Prostate gland (tissue), 2 donors: ENCODE measurements at regions not wholly inside any gene's neighbourhood (a gene's known extent, or its start where the extent isn't known, plus 50 kb on each side); places are given as distances from the start of the nearest gene placed in this dataset.

Source experiments
- POLR2A ChIP-seq: fragments of 450-650 bp; IDR thresholded peaks from one replicate; pipeline ENCODE4 v1.6.1; 2016; ENCODE audit warnings: antibody characterized with exemption, mild to moderate bottlenecking
- TF ChIP-seq, protein P1 (sequence below), 4 experiments: fragments of 200-600 bp in 2 of 4; fragments of 450-650 bp in 2 of 4; sonication (generic) in 2 of 4; IDR thresholded peaks; 1 replicate in 3 of 4; 2 replicates in 1 of 4; pipeline ENCODE4 v1.5.1; 2016 to 2019; ENCODE audit warnings: antibody characterized with exemption in 4 of 4, mild to moderate bottlenecking in 2 of 4, moderate library complexity in 2 of 4

DNA sequence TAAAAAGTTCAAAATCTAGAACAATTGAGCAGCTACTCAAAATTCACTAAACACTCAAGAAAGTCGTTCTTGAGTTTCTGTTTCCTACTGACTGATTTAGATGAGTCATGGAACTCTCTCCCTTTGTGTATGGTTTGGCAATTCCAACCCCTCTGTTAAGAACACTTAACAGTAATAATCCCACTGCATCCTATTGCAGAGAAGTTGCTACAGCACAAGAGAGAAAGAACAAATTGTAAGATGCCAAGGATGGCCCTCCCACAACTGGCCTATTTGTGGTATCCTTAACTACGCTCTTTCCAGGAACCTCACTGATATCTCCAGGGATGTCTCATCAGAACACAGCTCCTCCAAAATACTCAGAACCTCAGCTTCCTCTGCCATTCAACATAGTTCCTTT lies 701.8 kb upstream of the TENM3 start:
- TF ChIP-seq, protein P1, sequence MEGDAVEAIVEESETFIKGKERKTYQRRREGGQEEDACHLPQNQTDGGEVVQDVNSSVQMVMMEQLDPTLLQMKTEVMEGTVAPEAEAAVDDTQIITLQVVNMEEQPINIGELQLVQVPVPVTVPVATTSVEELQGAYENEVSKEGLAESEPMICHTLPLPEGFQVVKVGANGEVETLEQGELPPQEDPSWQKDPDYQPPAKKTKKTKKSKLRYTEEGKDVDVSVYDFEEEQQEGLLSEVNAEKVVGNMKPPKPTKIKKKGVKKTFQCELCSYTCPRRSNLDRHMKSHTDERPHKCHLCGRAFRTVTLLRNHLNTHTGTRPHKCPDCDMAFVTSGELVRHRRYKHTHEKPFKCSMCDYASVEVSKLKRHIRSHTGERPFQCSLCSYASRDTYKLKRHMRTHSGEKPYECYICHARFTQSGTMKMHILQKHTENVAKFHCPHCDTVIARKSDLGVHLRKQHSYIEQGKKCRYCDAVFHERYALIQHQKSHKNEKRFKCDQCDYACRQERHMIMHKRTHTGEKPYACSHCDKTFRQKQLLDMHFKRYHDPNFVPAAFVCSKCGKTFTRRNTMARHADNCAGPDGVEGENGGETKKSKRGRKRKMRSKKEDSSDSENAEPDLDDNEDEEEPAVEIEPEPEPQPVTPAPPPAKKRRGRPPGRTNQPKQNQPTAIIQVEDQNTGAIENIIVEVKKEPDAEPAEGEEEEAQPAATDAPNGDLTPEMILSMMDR (IDR thresholded peaks at IDR 0.05): no peak
- TF ChIP-seq POLR2A: no peak
